Skin epidermis (tissue), 12 donors: ENCODE measurements at regions not wholly inside any gene's neighbourhood (a gene's known extent, or its start where the extent isn't known, plus 50 kb on each side); places are given as distances from the start of the nearest gene placed in this dataset.
"Not testable (repeated sequence)": the region's sequence is repeated elsewhere in the genome, so short reads cannot be mapped to it uniquely, and the experiment has no call there.

Experiments used
- H3K27ac ChIP-seq, 21 experiments: fragments of 200-600 bp; sonication (generic) in 11 of 21; one replicate each; pipeline ENCODE4 v1.5.0; 2020; ENCODE audit warnings: mild to moderate bottlenecking in 3 of 21, inconsistent platforms in 2 of 21, moderate library complexity in 2 of 21
- H3K4me3 ChIP-seq, 7 experiments: fragments of 200-600 bp; sonication (generic) in 2 of 7; one replicate each; pipeline ENCODE4 v1.5.0; 2020; ENCODE audit warnings: inconsistent platforms in 2 of 7, mild to moderate bottlenecking in 2 of 7, moderate library complexity in 1 of 7

GRCh38 chr4:184282895-184283654 lies 65.4 kb upstream of the ENPP6 start:
- peak overlapping the region in 10 of 21 experiments; percentile 12 to 86 (median 59) for H3K27ac ChIP-seq
- no peak overlapping the region for H3K4me3 ChIP-seq

- peak overlapping the region in 19 of 21 experiments; percentile 20 to 86 (median 54) for H3K27ac ChIP-seq
- no peak overlapping the region for H3K4me3 ChIP-seq
These were observed 64.6 kb upstream of the ENPP6 start for GRCh38 chr4:184282251-184282713.

GRCh38 chr4:184281231-184282139 lies 63.8 kb upstream of the ENPP6 start:
- Histone ChIP-seq H3K27ac (peak overlapping the region in 19 of 21 experiments; percentile 20 to 86 (median 54)), H3K4me3 (no peak overlapping the region)

GRCh38 chr4:184280591-184281071 lies 63.0 kb upstream of the ENPP6 start:
- no peak overlapping the region for H3K4me3 ChIP-seq
- peak overlapping the region in 8 of 21 experiments; percentile 8 to 86 (median 22) for H3K27ac ChIP-seq

GRCh38 chr4:184280137-184280536 lies 62.5 kb upstream of the ENPP6 start:
- H3K27ac ChIP-seq = peak overlapping the region in 3 of 21 experiments; percentile 14 to 86 (median 65)
- no peak overlapping the region for H3K4me3 ChIP-seq

GRCh38 chr4:184279496-184280061 lies 61.9 kb upstream of the ENPP6 start:
- H3K27ac ChIP-seq = peak overlapping the region in 1 of 21 experiments; percentile 86
- H3K4me3 ChIP-seq = no peak overlapping the region

GRCh38 chr4:184277769-184278168 lies 60.1 kb upstream of the ENPP6 start:
- H3K27ac ChIP-seq, H3K4me3 ChIP-seq: not testable (repeated sequence)

GRCh38 chr4:184277010-184277409 lies 59.3 kb upstream of the ENPP6 start:
- H3K27ac ChIP-seq = not testable (repeated sequence)

GRCh38 chr4:184276346-184276745 lies 58.7 kb upstream of the ENPP6 start:
- not testable (repeated sequence) for H3K4me3 ChIP-seq, H3K27ac ChIP-seq

More at GRCh38 chr4:184277010-184277409, 59.3 kb upstream of the ENPP6 start:
- H3K4me3 ChIP-seq = not testable (repeated sequence)

- Histone ChIP-seq H3K27ac (no peak overlapping the region), H3K4me3 (no peak overlapping the region)
These were observed 58.1 kb upstream of the ENPP6 start for GRCh38 chr4:184275766-184276165.

- peak overlapping the region in 2 of 21 experiments; percentile 18 to 29 for H3K27ac ChIP-seq
- H3K4me3 ChIP-seq = no peak overlapping the region
These were observed 56.7 kb upstream of the ENPP6 start for GRCh38 chr4:184274286-184274951.

- H3K27ac ChIP-seq = peak overlapping the region in 1 of 21 experiments; percentile 29
These were observed 55.8 kb upstream of the ENPP6 start for GRCh38 chr4:184273166-184274147.

GRCh38 chr4:184270808-184271413 lies 53.2 kb upstream of the ENPP6 start:
- no peak overlapping the region for H3K27ac ChIP-seq
- no peak overlapping the region for H3K4me3 ChIP-seq

More at GRCh38 chr4:184273166-184274147, 55.8 kb upstream of the ENPP6 start:
- H3K4me3 ChIP-seq = no peak overlapping the region

- Histone ChIP-seq H3K27ac (peak overlapping the region in 1 of 21 experiments; percentile 41), H3K4me3 (no peak overlapping the region)
These were observed 52.3 kb upstream of the ENPP6 start for GRCh38 chr4:184269879-184270430.

- Histone ChIP-seq H3K4me3 (peak overlapping the region in 4 of 7 experiments; percentile 24 to 43 (median 40)), H3K27ac (peak overlapping the region in 19 of 21 experiments; percentile 35 to 98 (median 79))
These were observed 51.0 kb upstream of the ENPP6 start for GRCh38 chr4:184268584-184269160.

- H3K4me3 ChIP-seq = peak overlapping the region; percentile 10 to 43 (median 24)
- H3K27ac ChIP-seq = peak overlapping the region; percentile 22 to 98 (median 77)
These were observed 50.3 kb upstream of the ENPP6 start for GRCh38 chr4:184267673-184268583.
